ENCODE measurements at regions not wholly inside any gene's neighbourhood (a gene's known extent, or its start where the extent isn't known, plus 50 kb on each side); places are given as distances from the start of the nearest gene placed in this dataset.

DNA sequence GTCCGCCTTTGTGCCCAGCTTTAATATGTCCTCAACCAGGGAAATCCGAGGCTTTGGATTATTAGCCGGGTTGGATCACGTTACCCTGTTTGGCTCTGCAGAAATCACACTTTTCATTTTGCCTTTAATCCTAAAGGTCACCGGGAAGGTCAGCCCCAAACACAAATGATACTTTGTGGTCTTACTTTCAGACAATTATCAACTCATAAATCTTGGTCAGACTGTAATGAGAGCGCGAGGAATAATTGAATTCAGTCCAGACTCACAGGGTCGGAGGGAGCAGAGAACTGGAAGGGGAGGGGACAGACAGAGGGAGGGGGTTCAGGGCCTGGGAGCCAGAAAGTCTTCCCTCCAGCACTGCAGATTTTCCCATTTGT lies 91.7 kb upstream of the NFIA start:
- Histone ChIP-seq H3K27ac (ENCODE audit: extremely low read depth, low read depth, low read length) (peak overlapping the region; percentile 40; the same call in 1 of the 2 replicates), H3K4me3 (ENCODE audit: low read depth, low read length) (no peak overlapping the region), H3K36me3 (ENCODE audit: control insufficient read depth in 2 of 2, insufficient read depth in 1 of 2, low read length in 2 of 2) (no peaks in the 10 kb centered on the region), H3K4me1 (ENCODE audit: control insufficient read depth, insufficient read depth, low read length) (peaks cover 16% of the 10 kb centered on the region), H3K9me3 (ENCODE audit: control insufficient read depth, insufficient read depth, low read depth, low read length) (no peaks in the 10 kb centered on the region)
- ChIA-PET POLR2A (interaction anchor here (1.3 kb wide), 1 partner anchor 59 kb away, joined by 3 read pairs; no protein-coding TSS in a partner anchor), CTCF (no interaction called here)
- TF ChIP-seq WT1 (tag by site-specific recombination; IDR thresholded peaks at IDR 0.05) (peak; percentile 94), RBAK (tag by site-specific recombination; IDR thresholded peaks at IDR 0.05) (no peak), ZNF596 (tag by site-specific recombination; IDR thresholded peaks at IDR 0.05) (no peak), ZBTB8A (tag by site-specific recombination; IDR thresholded peaks at IDR 0.05) (peak; percentile 31; the same call in 1 of the 2 replicates), SCRT2 (tag by site-specific recombination; IDR thresholded peaks at IDR 0.05) (no peak), ZNF837 (tag by site-specific recombination; IDR thresholded peaks at IDR 0.05) (no peak), ZNF354C (tag by site-specific recombination; IDR thresholded peaks at IDR 0.05; ENCODE audit: borderline replicate concordance, low read depth) (no peak), ZNF223 (tag by site-specific recombination; IDR thresholded peaks at IDR 0.05) (no peak), ZNF292 (tag by site-specific recombination; IDR thresholded peaks at IDR 0.05; ENCODE audit: borderline replicate concordance, low read depth) (no peak), PRDM1 (tag by site-specific recombination; IDR thresholded peaks at IDR 0.05) (no peak), ZNF366 (tag by site-specific recombination; conservative IDR thresholded peaks at IDR 0.05) (0 out of 2 replicates have a peak, but pooled peaks have one; percentile 26), ZNF660 (tag by site-specific recombination; IDR thresholded peaks at IDR 0.05) (no peak), GLIS2 (tag by site-specific recombination; IDR thresholded peaks at IDR 0.05) (no peak), ZNF639 (tag by site-specific recombination; IDR thresholded peaks at IDR 0.05) (no peak), ZNF623 (tag by site-specific recombination; IDR thresholded peaks at IDR 0.05) (no peak), ZNF302 (tag by site-specific recombination; IDR thresholded peaks at IDR 0.05; ENCODE audit: low read depth) (no peak), ZNF544 (tag by site-specific recombination; IDR thresholded peaks at IDR 0.05) (no peak), MEIS1 (CRISPR knock-in tag; IDR thresholded peaks at IDR 0.05; ENCODE audit: borderline replicate concordance) (no peak), ZNF707 (tag by site-specific recombination; IDR thresholded peaks at IDR 0.05) (no peak), ZBTB20 (tag by site-specific recombination; IDR thresholded peaks at IDR 0.05) (no peak), HOXC10 (CRISPR knock-in tag; IDR thresholded peaks at IDR 0.05) (no peak), ZNF121 (tag by site-specific recombination; IDR thresholded peaks at IDR 0.05) (no peak), ZNF274 (IDR thresholded peaks at IDR 0.05; ENCODE audit: low read length) (no peak), ZNF274 (tag by site-specific recombination; IDR thresholded peaks at IDR 0.05; ENCODE audit: borderline replicate concordance) (no peak), GLI2 (tag by site-specific recombination; IDR thresholded peaks at IDR 0.05; ENCODE audit: borderline replicate concordance, low read depth) (no peak), ZNF626 (tag by site-specific recombination; IDR thresholded peaks at IDR 0.05) (no peak), ZNF155 (tag by site-specific recombination; IDR thresholded peaks at IDR 0.05) (no peak), PRDM4 (tag by site-specific recombination; IDR thresholded peaks at IDR 0.05) (no peak), GFI1B (tag by site-specific recombination; IDR thresholded peaks at IDR 0.05) (peak; percentile 70), ZNF571 (tag by site-specific recombination; IDR thresholded peaks at IDR 0.05) (no peak)
- TF ChIP-seq, protein P1, sequence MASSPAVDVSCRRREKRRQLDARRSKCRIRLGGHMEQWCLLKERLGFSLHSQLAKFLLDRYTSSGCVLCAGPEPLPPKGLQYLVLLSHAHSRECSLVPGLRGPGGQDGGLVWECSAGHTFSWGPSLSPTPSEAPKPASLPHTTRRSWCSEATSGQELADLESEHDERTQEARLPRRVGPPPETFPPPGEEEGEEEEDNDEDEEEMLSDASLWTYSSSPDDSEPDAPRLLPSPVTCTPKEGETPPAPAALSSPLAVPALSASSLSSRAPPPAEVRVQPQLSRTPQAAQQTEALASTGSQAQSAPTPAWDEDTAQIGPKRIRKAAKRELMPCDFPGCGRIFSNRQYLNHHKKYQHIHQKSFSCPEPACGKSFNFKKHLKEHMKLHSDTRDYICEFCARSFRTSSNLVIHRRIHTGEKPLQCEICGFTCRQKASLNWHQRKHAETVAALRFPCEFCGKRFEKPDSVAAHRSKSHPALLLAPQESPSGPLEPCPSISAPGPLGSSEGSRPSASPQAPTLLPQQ (tag by site-specific recombination; IDR thresholded peaks at IDR 0.05), result no peak
- TF ChIP-seq, protein P2, sequence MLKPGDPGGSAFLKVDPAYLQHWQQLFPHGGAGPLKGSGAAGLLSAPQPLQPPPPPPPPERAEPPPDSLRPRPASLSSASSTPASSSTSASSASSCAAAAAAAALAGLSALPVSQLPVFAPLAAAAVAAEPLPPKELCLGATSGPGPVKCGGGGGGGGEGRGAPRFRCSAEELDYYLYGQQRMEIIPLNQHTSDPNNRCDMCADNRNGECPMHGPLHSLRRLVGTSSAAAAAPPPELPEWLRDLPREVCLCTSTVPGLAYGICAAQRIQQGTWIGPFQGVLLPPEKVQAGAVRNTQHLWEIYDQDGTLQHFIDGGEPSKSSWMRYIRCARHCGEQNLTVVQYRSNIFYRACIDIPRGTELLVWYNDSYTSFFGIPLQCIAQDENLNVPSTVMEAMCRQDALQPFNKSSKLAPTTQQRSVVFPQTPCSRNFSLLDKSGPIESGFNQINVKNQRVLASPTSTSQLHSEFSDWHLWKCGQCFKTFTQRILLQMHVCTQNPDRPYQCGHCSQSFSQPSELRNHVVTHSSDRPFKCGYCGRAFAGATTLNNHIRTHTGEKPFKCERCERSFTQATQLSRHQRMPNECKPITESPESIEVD (tag by site-specific recombination; IDR thresholded peaks at IDR 0.05), result peak; percentile 94
- TF ChIP-seq, protein P3, sequence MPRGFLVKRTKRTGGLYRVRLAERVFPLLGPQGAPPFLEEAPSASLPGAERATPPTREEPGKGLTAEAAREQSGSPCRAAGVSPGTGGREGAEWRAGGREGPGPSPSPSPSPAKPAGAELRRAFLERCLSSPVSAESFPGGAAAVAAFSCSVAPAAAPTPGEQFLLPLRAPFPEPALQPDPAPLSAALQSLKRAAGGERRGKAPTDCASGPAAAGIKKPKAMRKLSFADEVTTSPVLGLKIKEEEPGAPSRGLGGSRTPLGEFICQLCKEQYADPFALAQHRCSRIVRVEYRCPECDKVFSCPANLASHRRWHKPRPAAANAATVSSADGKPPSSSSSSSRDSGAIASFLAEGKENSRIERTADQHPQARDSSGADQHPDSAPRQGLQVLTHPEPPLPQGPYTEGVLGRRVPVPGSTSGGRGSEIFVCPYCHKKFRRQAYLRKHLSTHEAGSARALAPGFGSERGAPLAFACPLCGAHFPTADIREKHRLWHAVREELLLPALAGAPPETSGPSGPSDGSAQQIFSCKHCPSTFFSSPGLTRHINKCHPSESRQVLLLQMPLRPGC (tag by site-specific recombination; IDR thresholded peaks at IDR 0.05), result no peak

Measured in HEK293 (cell line).